GM12873 (cell line): ENCODE measurements at regions not wholly inside any gene's neighbourhood (a gene's known extent, or its start where the extent isn't known, plus 50 kb on each side); places are given as distances from the start of the nearest gene placed in this dataset.

Experiments
- CTCF ChIP-seq: IDR thresholded peaks from 2 replicates; pipeline ENCODE4 v1.5.1; 2012; ENCODE audit warnings: low read depth, mild to moderate bottlenecking, moderate library complexity, low read length, control low read depth; ENCODE audit not compliant: insufficient read depth; ENCODE audit errors: missing control alignments

DNA sequence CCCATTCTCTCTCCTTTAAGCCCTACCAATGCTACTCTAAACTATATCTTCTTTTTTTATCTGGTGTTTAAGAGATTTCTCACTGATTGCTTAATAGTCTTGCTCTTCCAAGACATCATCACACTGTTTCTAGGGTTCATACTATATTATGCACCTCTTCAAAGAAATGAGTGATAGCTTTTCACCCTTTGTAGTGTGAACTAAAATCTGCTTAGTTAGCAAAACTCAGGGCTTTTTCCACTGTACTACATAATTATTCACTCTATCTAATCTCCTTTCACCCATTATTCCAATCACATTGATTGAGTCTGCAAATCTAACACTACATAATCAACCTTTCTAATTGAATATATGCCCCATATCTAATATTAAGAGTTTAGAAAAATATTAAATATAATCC is 456.0 kb upstream of the SOX9 start:
- TF ChIP-seq CTCF, result no peak

DNA sequence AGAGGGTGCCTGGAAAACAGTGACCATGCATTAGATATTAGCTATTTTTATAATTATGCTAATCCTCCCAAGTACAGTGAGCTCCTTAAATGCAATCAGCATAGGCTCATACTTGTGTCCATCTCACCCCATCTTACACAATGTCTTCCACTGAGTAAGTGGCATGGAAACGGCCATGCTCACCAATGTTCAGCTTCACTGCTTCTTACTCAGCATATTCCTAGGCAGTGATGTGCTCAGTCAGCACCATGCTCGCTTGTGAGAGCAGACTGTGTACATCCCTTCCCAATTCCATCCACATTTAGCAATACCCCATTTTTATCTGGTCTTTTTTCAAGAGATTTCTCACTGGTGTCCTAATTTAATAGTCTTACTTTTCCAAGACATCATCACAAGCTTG is 454.8 kb upstream of the SOX9 start:
- TF ChIP-seq CTCF, result no peak

- TF ChIP-seq CTCF, result no peak
Observed at GRCh38 chr17:71667661-71668060, 453.2 kb upstream of the SOX9 start.

- no peak for TF ChIP-seq CTCF
Observed at GRCh38 chr17:71668807-71669206, 452.0 kb upstream of the SOX9 start.

DNA sequence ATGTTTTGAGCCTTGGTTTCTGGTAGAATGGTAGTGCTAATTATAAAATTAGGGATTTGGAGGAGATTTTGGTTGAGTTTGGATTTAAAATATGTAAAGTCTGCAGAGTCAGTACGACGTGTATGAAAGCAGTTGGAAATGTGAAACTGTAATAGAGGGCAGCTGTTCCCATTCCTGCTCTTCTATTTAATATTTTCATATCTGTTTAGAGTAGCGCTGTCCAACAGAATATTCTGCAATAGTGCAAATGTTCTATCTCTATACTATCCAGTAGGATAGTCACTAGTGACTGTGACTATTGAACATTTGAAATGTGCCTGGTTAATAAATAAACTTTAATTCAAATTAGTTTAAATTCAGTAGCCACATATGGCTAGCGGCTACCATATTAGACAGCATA is 443.4 kb upstream of the SOX9 start:
- no peak for TF ChIP-seq CTCF

DNA sequence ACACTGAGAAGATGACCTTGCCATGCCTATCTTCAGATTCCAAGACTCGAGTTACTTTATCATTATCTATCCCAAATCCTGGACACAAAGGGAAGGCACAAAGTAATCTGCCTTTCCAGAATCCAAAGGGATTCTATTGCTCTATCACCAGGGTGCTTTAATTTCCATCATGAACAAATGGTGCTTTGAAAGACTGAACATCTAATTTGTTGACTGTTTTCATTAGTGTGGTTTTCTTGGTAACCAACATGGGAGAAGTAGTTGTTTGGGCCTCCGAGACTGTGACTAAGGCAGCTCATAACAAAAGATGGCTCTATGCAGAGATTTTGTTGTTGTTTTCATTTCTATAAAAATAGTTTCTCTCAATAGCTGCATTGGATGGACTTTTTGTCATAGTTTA is 441.0 kb upstream of the SOX9 start:
- TF ChIP-seq CTCF, result no peak

DNA sequence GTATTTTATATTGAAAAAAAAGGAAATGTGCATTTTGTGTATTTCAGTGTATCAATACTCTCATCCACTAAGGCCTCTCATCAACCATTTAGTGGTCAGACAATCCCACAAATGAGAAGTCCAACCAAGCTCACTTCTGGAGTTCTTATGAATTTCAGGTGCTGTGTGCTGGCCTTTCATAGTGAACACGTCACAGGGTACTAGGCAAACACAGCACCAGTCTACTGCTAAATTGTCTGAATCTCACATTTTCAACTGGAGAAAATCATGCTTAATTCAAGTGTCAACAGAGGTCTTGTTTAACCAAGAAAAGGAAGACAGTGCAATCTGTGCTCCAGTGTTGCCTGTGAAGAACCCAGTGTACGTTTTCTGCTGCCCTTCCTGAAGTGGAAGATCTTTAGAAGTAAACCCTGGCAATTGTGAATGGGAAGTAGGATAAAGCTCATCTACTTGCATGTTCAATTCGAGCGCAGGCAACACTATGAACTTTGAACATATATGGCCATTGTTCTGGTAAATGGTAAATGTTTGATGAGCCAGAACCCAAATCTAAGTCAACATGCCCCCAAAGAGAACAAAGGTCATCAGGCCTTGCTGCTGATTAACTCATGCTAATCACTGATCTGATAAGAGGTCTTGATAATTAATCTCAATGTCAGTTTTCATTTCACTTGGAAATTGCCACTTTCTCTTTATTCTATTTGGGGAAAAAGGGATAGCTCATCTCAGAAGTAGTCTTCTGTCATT is 439.2 kb upstream of the SOX9 start:
- TF ChIP-seq CTCF, result no peak
